Esophagus squamous epithelium (tissue), 5 donors: ENCODE measurements at regions not wholly inside any gene's neighbourhood (a gene's known extent, or its start where the extent isn't known, plus 50 kb on each side); places are given as distances from the start of the nearest gene placed in this dataset.

Experiments
- DNase-seq: peaks from one replicate; lab custom pipeline; 2025; lab: John Stamatoyannopoulos, UW
- H3K27ac ChIP-seq, 4 donors: fragments of 200-600 bp; sonication (generic); one replicate each; pipeline ENCODE4 v1.5.1; 2016 to 2019; ENCODE audit warnings: mild to moderate bottlenecking in 1 of 4
- H3K27me3 ChIP-seq, 4 donors: fragments of 200-600 bp; sonication (generic); 1 replicate in 3 of 4; 2 replicates in 1 of 4; pipeline versions ENCODE4 v1.5.1 to v1.6.0; 2017 to 2021; ENCODE audit warnings: antibody characterized with exemption in 1 of 4
- H3K36me3 ChIP-seq, 3 donors: fragments of 200-600 bp; sonication (generic); one replicate each; pipeline ENCODE4 v1.5.1; 2016 to 2019
- H3K4me1 ChIP-seq, 3 donors: fragments of 200-600 bp; sonication (generic); one replicate each; pipeline ENCODE4 v1.5.1; 2017 to 2019
- H3K4me3 ChIP-seq, 4 donors: fragments of 200-600 bp; sonication (generic); 1 replicate in 3 of 4; 2 replicates in 1 of 4; pipeline ENCODE4 v1.5.1; 2016 to 2019; ENCODE audit warnings: mild to moderate bottlenecking in 2 of 4, moderate library complexity in 1 of 4
- H3K9me3 ChIP-seq, 3 donors: fragments of 200-600 bp; sonication (generic); one replicate each; pipeline ENCODE4 v1.5.1; 2016 to 2019
- POLR2A ChIP-seq, 4 donors: fragments of 450-650 bp; IDR thresholded peaks; one replicate each; pipeline ENCODE4 v1.6.1; 2017; ENCODE audit warnings: antibody characterized with exemption in 4 of 4, mild to moderate bottlenecking in 4 of 4, moderate library complexity in 3 of 4
- WGBS, 2 donors: methylation state at CpG; one replicate each; pipeline ENCODE4 v1.1.5; 2018; 5-methylcytosine and 5-hydroxymethylcytosine counted together
- intact Hi-C: fragments of 100-400 bp; cut with DNase I; formaldehyde crosslinking; loops from one replicate; pipeline ENCODE4 v1.15.0; 2022
- TF ChIP-seq, protein P1 (sequence below), 6 experiments: fragments of 450-650 bp in 4 of 6; fragments of 200-600 bp in 2 of 6; sonication (generic) in 2 of 6; IDR thresholded peaks; one replicate each; pipeline ENCODE4 v1.5.1; 2016 to 2019; ENCODE audit warnings: antibody characterized with exemption in 6 of 6, mild to moderate bottlenecking in 4 of 6, moderate library complexity in 4 of 6
- donor health status: DM: yes; HTN: yes; CAD: no.

DNA sequence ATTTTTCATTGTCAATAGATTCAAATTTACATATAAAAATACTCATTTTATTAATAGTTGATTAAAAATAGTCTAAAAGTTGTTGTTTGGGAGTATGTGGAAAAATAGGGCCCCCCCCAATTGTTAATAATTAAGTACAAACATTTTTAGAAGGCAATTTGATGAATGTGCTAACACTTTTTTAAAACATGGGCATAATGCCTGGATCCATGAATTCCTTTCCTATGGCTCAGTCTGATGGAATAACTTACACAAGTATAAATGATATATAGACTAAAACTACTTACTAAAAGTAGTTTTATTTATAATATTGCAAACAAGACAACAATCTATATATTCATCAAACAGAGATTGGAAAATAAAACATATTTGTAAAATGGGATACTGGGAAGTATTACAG is 247.2 kb upstream of the LRRN1 start:
- intact Hi-C loops, result no loop called here
- DNase-seq, result no peak
- Histone ChIP-seq H3K27ac (no peak overlapping the region), H3K36me3 (no peaks in the 10 kb centered on the region), H3K4me1 (no peaks in the 10 kb centered on the region), H3K4me3 (no peak overlapping the region), H3K9me3 (no peaks in the 10 kb centered on the region), H3K27me3 (no peaks in the 10 kb centered on the region)
- TF ChIP-seq POLR2A (IDR thresholded peaks at IDR 0.05), result no peak

DNA sequence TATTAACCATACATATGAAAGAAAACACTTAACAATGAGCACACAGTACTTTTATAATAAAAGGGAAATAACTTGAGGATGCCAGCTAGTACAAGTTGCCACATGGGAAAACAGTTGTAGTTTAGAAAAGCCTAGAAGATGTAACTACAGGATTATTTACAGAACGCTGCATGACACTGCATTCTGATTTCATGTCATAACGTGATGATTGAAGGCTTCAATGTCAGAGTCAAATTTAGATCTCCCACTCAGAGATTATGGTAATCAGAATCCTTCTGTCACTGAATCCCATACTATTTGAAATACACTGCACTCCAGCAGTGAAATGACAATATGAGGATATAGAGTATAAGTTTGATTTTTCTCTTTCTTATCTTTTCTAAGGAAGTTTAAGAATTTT is 253.9 kb upstream of the LRRN1 start:
- H3K27ac ChIP-seq, result no peak overlapping the region
- TF ChIP-seq, protein P1, sequence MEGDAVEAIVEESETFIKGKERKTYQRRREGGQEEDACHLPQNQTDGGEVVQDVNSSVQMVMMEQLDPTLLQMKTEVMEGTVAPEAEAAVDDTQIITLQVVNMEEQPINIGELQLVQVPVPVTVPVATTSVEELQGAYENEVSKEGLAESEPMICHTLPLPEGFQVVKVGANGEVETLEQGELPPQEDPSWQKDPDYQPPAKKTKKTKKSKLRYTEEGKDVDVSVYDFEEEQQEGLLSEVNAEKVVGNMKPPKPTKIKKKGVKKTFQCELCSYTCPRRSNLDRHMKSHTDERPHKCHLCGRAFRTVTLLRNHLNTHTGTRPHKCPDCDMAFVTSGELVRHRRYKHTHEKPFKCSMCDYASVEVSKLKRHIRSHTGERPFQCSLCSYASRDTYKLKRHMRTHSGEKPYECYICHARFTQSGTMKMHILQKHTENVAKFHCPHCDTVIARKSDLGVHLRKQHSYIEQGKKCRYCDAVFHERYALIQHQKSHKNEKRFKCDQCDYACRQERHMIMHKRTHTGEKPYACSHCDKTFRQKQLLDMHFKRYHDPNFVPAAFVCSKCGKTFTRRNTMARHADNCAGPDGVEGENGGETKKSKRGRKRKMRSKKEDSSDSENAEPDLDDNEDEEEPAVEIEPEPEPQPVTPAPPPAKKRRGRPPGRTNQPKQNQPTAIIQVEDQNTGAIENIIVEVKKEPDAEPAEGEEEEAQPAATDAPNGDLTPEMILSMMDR (IDR thresholded peaks at IDR 0.05), result no peak
- TF ChIP-seq POLR2A (IDR thresholded peaks at IDR 0.05), result no peak
- no peaks in the 10 kb centered on the region for H3K4me1 ChIP-seq
- H3K36me3 ChIP-seq, result no peaks in the 10 kb centered on the region
- no peak for DNase-seq
- no peaks in the 10 kb centered on the region for H3K27me3 ChIP-seq
- no peaks in the 10 kb centered on the region for H3K9me3 ChIP-seq
- no peak overlapping the region for H3K4me3 ChIP-seq
- intact Hi-C loops, result no loop called here
- WGBS, 2 donors, result 49 to 54% methylated on average over 2 of the region's 2 CpGs

DNA sequence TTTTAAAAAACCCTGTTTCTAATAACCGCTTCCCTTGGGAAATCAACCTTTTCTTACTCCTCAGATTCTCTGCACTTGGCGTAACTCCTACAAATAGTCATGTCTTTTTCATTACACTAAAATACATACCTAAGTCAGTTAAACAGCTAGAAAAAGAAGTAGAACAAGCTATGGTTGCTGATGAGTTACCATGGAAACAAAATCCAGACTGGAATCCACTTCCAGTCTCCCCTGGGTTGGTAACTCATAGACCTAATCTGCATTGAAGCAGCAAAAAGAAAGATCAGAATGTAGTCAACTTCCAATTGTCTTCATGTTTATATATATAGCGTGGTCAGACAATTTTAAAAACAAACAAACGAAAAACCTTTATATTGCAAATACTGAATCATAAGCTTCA is 260.8 kb upstream of the LRRN1 start:
- Histone ChIP-seq H3K36me3 (no peaks in the 10 kb centered on the region), H3K4me3 (no peak overlapping the region), H3K4me1 (no peaks in the 10 kb centered on the region), H3K9me3 (no peaks in the 10 kb centered on the region), H3K27me3 (no peaks in the 10 kb centered on the region), H3K27ac (no peak overlapping the region)
- DNase-seq, result no peak
- intact Hi-C loops, result no loop called here
- no peak for TF ChIP-seq POLR2A (IDR thresholded peaks at IDR 0.05)
- TF ChIP-seq, protein P1 (IDR thresholded peaks at IDR 0.05), result no peak
- 86 to 92% methylated on average over 4 of the region's 4 CpGs for WGBS, 2 donors

DNA sequence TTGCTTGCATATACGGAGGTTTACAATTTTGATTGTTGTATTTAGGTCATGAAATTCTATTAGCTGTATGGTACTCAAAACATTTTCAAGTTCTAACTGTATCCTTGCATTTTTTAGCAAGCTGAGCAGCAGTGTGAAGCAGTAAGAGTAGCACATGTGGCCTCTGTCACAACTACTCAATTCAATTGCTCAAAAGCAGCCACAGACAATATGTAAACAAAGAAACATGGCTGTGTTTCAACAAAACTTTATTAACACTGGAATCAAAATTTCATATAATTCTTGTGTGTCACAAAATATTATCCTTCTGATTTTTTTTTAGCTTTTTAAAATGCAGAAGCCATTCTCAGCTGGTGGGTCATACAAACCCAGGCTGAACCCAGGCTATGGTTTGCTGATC is 266.7 kb upstream of the LRRN1 start:
- Histone ChIP-seq H3K4me3 (no peak overlapping the region), H3K27me3 (no peaks in the 10 kb centered on the region), H3K4me1 (no peaks in the 10 kb centered on the region), H3K9me3 (no peaks in the 10 kb centered on the region), H3K27ac (no peak overlapping the region), H3K36me3 (no peaks in the 10 kb centered on the region)
- no peak for DNase-seq
- WGBS, 2 donors, result 65 to 76% methylated on average over 1 of the region's 1 CpG
- intact Hi-C loops, result no loop called here
- TF ChIP-seq, protein P1 (IDR thresholded peaks at IDR 0.05), result no peak
- TF ChIP-seq POLR2A (IDR thresholded peaks at IDR 0.05), result no peak

DNA sequence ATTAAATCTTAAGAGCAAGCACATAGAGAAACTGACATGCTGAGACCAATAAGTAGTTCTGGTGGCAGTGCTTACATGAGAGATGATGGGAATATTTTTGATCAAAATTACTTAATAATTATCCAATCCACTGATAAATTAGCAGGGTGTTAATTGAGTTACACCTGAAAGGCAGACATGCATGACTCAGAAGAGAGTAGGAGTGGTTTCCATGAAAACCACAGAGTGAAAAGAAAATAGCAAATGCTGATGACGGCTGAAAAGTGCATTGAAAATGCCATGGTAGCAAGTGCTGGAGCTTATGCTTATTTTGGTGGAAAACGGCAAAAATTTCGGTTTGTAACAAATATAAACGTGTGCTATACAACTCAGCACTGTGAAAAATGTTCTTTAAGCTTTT is 267.8 kb upstream of the LRRN1 start:
- 65 to 69% methylated on average over 4 of the region's 4 CpGs for WGBS, 2 donors
- H3K27me3 ChIP-seq, result no peaks in the 10 kb centered on the region
- H3K4me3 ChIP-seq, result no peak overlapping the region

More for the DNA sequence above, 267.8 kb upstream of the LRRN1 start:
- no peaks in the 10 kb centered on the region for H3K4me1 ChIP-seq
- H3K9me3 ChIP-seq, result no peaks in the 10 kb centered on the region
- intact Hi-C loops, result no loop called here
- no peak for DNase-seq
- TF ChIP-seq, protein P1 (IDR thresholded peaks at IDR 0.05), result no peak
- no peak for TF ChIP-seq POLR2A (IDR thresholded peaks at IDR 0.05)
- no peak overlapping the region for H3K27ac ChIP-seq
- no peaks in the 10 kb centered on the region for H3K36me3 ChIP-seq
